HEK293T (cell line): ENCODE measurements at regions not wholly inside any gene's neighbourhood (a gene's known extent, or its start where the extent isn't known, plus 50 kb on each side); places are given as distances from the start of the nearest gene placed in this dataset.

Experiments
- CTCF ChIA-PET: fragments of 350-600 bp; formaldehyde crosslinking; extraction: SDS; loops from one replicate; lab custom pipeline; 2021; ENCODE audit warnings: antibody characterized with exemption, inconsistent platforms; lab: Yijun Ruan, JAX
- POLR2A ChIA-PET: fragments of 350-600 bp; formaldehyde crosslinking; extraction: SDS; loops from one replicate; lab custom pipeline; 2020; ENCODE audit warnings: antibody characterized with exemption, inconsistent platforms; lab: Yijun Ruan, JAX
- DNase-seq: peaks from one replicate; pipeline ENCODE4 v3.0.0; 2012; ENCODE audit warnings: mixed read lengths; ENCODE audit errors: extremely low spot score
- ARNT ChIP-seq: fragments of 450-650 bp; IDR thresholded peaks from 2 replicates; pipeline ENCODE4 v1.6.1; 2017; ENCODE audit warnings: mild to moderate bottlenecking
- BHLHE40 ChIP-seq: fragments of 450-650 bp; IDR thresholded peaks from 2 replicates; pipeline ENCODE4 v1.6.1; 2016; ENCODE audit warnings: mild to moderate bottlenecking, moderate library complexity, borderline replicate concordance
- CTBP1 ChIP-seq: fragments of 450-650 bp; IDR thresholded peaks from 2 replicates; pipeline ENCODE4 v1.6.1; 2016; ENCODE audit warnings: borderline replicate concordance
- ELF4 ChIP-seq: fragments of 450-650 bp; IDR thresholded peaks from 2 replicates; pipeline ENCODE4 v1.6.1; 2017; ENCODE audit warnings: antibody characterized with exemption
- FOXA1 ChIP-seq: fragments of 450-650 bp; IDR thresholded peaks from 2 replicates; pipeline ENCODE4 v1.6.1; 2016; ENCODE audit warnings: mild to moderate bottlenecking
- FOXK2 ChIP-seq: fragments of 450-650 bp; IDR thresholded peaks from 2 replicates; pipeline ENCODE4 v1.6.1; 2016; ENCODE audit warnings: mild to moderate bottlenecking
- FOXM1 ChIP-seq: fragments of 450-650 bp; IDR thresholded peaks from 2 replicates; pipeline ENCODE4 v1.6.1; 2017; ENCODE audit warnings: mild to moderate bottlenecking, borderline replicate concordance
- HDGF ChIP-seq: fragments of 450-650 bp; IDR thresholded peaks from 2 replicates; pipeline ENCODE4 v1.6.1; 2017; ENCODE audit warnings: antibody characterized with exemption, borderline replicate concordance
- L3MBTL2 ChIP-seq: fragments of 450-650 bp; conservative IDR thresholded peaks from 2 replicates; pipeline ENCODE4 v1.6.1; 2016; ENCODE audit warnings: mild to moderate bottlenecking
- LEF1 ChIP-seq: fragments of 450-650 bp; IDR thresholded peaks from 2 replicates; pipeline ENCODE4 v1.6.1; 2017; ENCODE audit warnings: mild to moderate bottlenecking, borderline replicate concordance
- NFRKB ChIP-seq: fragments of 450-650 bp; IDR thresholded peaks from 2 replicates; pipeline ENCODE4 v1.6.1; 2016; ENCODE audit warnings: mild to moderate bottlenecking, moderate library complexity
- PKNOX1 ChIP-seq: fragments of 450-650 bp; IDR thresholded peaks from 2 replicates; pipeline ENCODE4 v1.6.1; 2016
- SP1 ChIP-seq: fragments of 450-650 bp; IDR thresholded peaks from 2 replicates; pipeline ENCODE4 v1.6.1; 2017
- SUZ12 ChIP-seq: fragments of 450-650 bp; IDR thresholded peaks from 2 replicates; pipeline ENCODE4 v1.6.1; 2016; ENCODE audit warnings: mild to moderate bottlenecking
- TARDBP ChIP-seq: fragments of 450-650 bp; IDR thresholded peaks from 2 replicates; pipeline ENCODE4 v1.6.1; 2016
- ZNF384 ChIP-seq: fragments of 450-650 bp; IDR thresholded peaks from 2 replicates; pipeline ENCODE4 v1.6.1; 2016

GRCh38 chr2:180497621-180498152 lies 482.7 kb upstream of the UBE2E3 start:
- ChIA-PET POLR2A (no interaction called here), CTCF (no interaction called here)
- TF ChIP-seq SP1 (no peak), SUZ12 (no peak), CTBP1 (no peak), ELF4 (no peak), FOXK2 (no peak), ARNT (no peak)
- no peak for DNase-seq

- TF ChIP-seq CTBP1 = no peak
- TF ChIP-seq NFRKB = no peak
- TF ChIP-seq FOXK2 = no peak
- no peak for TF ChIP-seq SUZ12
- no peak for TF ChIP-seq ELF4
- TF ChIP-seq BHLHE40 = no peak
- TF ChIP-seq PKNOX1 = no peak
- no peak for TF ChIP-seq FOXM1
- no peak for TF ChIP-seq TARDBP
- TF ChIP-seq LEF1 = no peak
- no peak for TF ChIP-seq ZNF384
- TF ChIP-seq FOXA1 = no peak
- no peak for TF ChIP-seq SP1
- TF ChIP-seq ARNT = no peak
- ChIA-PET POLR2A (no interaction called here), CTCF (no interaction called here)
- no peak for DNase-seq
These were observed 484.8 kb upstream of the UBE2E3 start for GRCh38 chr2:180495606-180496005.

- ChIA-PET POLR2A (no interaction called here), CTCF (no interaction called here)
- DNase-seq = no peak
- TF ChIP-seq PKNOX1 (no peak), ELF4 (no peak), ARNT (no peak), LEF1 (no peak), BHLHE40 (no peak), L3MBTL2 (no peak), FOXM1 (no peak), TARDBP (no peak), CTBP1 (no peak)
These were observed 486.1 kb upstream of the UBE2E3 start for GRCh38 chr2:180494286-180494685.

- ChIA-PET CTCF (no interaction called here), POLR2A (no interaction called here)
- TF ChIP-seq FOXA1 (no peak), ARNT (no peak), FOXM1 (no peak), ZNF384 (no peak), HDGF (no peak), SP1 (no peak), LEF1 (no peak), TARDBP (no peak), NFRKB (no peak), ELF4 (no peak), SUZ12 (no peak), CTBP1 (no peak)
- no peak for DNase-seq
These were observed 475.6 kb upstream of the CWC22 start for GRCh38 chr2:180482696-180483095.

GRCh38 chr2:180481998-180482397 lies 474.9 kb upstream of the CWC22 start:
- CTCF ChIA-PET = no interaction called here
- TF ChIP-seq PKNOX1 (no peak), BHLHE40 (no peak), NFRKB (no peak), ELF4 (no peak), ARNT (no peak), FOXK2 (no peak)
- POLR2A ChIA-PET = interaction anchor here (0.6 kb wide), 1 partner anchor 291 kb away, joined by 3 read pairs; no protein-coding TSS in a partner anchor

GRCh38 chr2:180478883-180479282 lies 471.8 kb upstream of the CWC22 start:
- ChIA-PET CTCF (no interaction called here), POLR2A (no interaction called here)
- TF ChIP-seq ELF4 = no peak
- no peak for TF ChIP-seq BHLHE40
- TF ChIP-seq L3MBTL2 = no peak
- TF ChIP-seq FOXM1 = no peak
- no peak for TF ChIP-seq ARNT
- DNase-seq = no peak

More at GRCh38 chr2:180481998-180482397, 474.9 kb upstream of the CWC22 start:
- DNase-seq = no peak

- no peak for DNase-seq
- CTCF ChIA-PET = no interaction called here
- TF ChIP-seq FOXK2 = no peak
- no peak for TF ChIP-seq SP1
- no peak for TF ChIP-seq PKNOX1
- no peak for TF ChIP-seq CTBP1
- TF ChIP-seq L3MBTL2 = no peak
- TF ChIP-seq HDGF = no peak
- no peak for TF ChIP-seq ZNF384
- TF ChIP-seq ELF4 = no peak
- POLR2A ChIA-PET = no interaction called here
These were observed 467.6 kb upstream of the CWC22 start for GRCh38 chr2:180474716-180475115.
